Ovary (tissue), 3 donors: ENCODE measurements at regions not wholly inside any gene's neighbourhood (a gene's known extent, or its start where the extent isn't known, plus 50 kb on each side); places are given as distances from the start of the nearest gene placed in this dataset.

Experiments
- CTCF ChIP-seq, 3 donors: fragments of 450-650 bp in 2 of 3; fragments of 200-600 bp in 1 of 3; IDR thresholded peaks; one replicate each; pipeline versions ENCODE4 v1.5.1 to v1.8.0; 2016 to 2022; ENCODE audit warnings: antibody characterized with exemption in 3 of 3, mild to moderate bottlenecking in 1 of 3
- POLR2A ChIP-seq: fragments of 450-650 bp; IDR thresholded peaks from one replicate; pipeline ENCODE4 v1.6.1; 2017; ENCODE audit warnings: antibody characterized with exemption, mild to moderate bottlenecking, moderate library complexity
- donor health status: DM: no; HTN: no; CAD: no.

- TF ChIP-seq CTCF (IDR thresholded peaks at IDR 0.05) (no peak), POLR2A (no peak)
These were observed 1342.8 kb upstream of the TMEFF2 start for GRCh38 chr2:193537531-193537930.
